Suprapubic skin (tissue), 4 donors: ENCODE measurements at regions not wholly inside any gene's neighbourhood (a gene's known extent, or its start where the extent isn't known, plus 50 kb on each side); places are given as distances from the start of the nearest gene placed in this dataset.

Experiments
- CTCF ChIP-seq, 2 donors: fragments of 200-600 bp in 1 of 2; fragments of 450-650 bp in 1 of 2; sonication (generic) in 1 of 2; IDR thresholded peaks; one replicate each; pipeline ENCODE4 v1.5.1; 2016 to 2019; ENCODE audit warnings: antibody characterized with exemption in 2 of 2, mild to moderate bottlenecking in 1 of 2, moderate library complexity in 1 of 2
- EP300 ChIP-seq: sonication (generic); formaldehyde crosslinking; IDR thresholded peaks from one replicate; pipeline ENCODE4 v1.6.1; 2017; ENCODE audit warnings: antibody characterized with exemption
- POLR2A ChIP-seq, 2 donors: fragments of 450-650 bp; IDR thresholded peaks; one replicate each; pipeline ENCODE4 v1.6.1; 2017; ENCODE audit warnings: antibody characterized with exemption in 2 of 2, mild to moderate bottlenecking in 2 of 2, moderate library complexity in 2 of 2
- POLR2AphosphoS5 ChIP-seq, 3 donors: sonication (generic); formaldehyde crosslinking; IDR thresholded peaks; one replicate each; pipeline ENCODE4 v1.6.1; 2017; ENCODE audit warnings: antibody characterized with exemption in 3 of 3

- TF ChIP-seq CTCF (IDR thresholded peaks at IDR 0.05) (no peak), POLR2AphosphoS5 (IDR thresholded peaks at IDR 0.05) (no peak), POLR2A (IDR thresholded peaks at IDR 0.05) (no peak), EP300 (no peak)
Measured at GRCh38 chr12:23281295-23281694, 656.3 kb downstream of the ETNK1 start.
